NK-92 treated with Interleukin-12 subunit alpha and Interleukin-12 subunit beta, amount 100 ng/mL, for 24 hours (cell line): ENCODE measurements at regions not wholly inside any gene's neighbourhood (a gene's known extent, or its start where the extent isn't known, plus 50 kb on each side); places are given as distances from the start of the nearest gene placed in this dataset.
"Not testable (repeated sequence)": the region's sequence is repeated elsewhere in the genome, so short reads cannot be mapped to it uniquely, and the experiment has no call there.

Experiments
- DNase-seq: peaks from one replicate; lab custom pipeline; 2025; lab: John Stamatoyannopoulos, UW

DNA sequence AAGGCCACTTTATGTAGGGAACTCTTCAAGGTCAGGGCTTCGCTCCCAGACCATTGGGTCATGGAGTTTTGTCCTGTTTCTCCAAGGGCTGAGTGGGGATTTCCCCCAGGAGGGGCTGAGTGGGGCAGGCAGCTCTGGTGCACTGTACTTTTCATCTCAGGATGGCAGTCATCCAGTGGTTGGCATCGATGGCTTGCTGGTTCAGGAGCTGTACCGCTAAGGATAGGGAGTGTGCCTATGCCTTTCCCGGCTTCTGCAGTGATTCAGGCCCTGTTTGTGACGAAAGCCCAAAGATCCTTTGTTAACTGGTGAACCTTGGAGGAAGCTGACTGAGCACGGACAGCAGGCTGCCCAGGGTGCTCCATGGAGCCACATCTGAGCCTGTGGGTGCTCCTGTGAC is 100.1 kb upstream of the GADD45A start:
- no peak for DNase-seq

DNA sequence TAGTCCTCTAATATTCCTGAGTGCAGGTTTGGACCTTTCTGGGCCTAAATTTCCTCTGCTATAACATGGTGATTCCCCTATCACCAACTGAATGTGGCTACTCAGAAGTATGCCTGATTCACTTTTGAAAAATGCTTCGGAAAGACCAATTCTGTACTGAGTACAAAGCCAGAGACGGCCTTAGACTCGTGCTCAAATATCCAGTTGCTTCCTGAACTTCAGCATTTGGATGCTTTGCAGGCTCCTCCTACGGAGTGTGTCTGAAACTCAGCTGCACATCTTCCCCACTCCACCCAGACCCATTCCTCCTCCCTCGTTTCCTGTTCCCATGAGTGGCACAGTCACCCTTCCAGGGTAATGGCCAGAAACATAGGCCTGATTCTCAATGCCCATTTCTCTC is 98.4 kb upstream of the GADD45A start:
- DNase-seq, result no peak

DNA sequence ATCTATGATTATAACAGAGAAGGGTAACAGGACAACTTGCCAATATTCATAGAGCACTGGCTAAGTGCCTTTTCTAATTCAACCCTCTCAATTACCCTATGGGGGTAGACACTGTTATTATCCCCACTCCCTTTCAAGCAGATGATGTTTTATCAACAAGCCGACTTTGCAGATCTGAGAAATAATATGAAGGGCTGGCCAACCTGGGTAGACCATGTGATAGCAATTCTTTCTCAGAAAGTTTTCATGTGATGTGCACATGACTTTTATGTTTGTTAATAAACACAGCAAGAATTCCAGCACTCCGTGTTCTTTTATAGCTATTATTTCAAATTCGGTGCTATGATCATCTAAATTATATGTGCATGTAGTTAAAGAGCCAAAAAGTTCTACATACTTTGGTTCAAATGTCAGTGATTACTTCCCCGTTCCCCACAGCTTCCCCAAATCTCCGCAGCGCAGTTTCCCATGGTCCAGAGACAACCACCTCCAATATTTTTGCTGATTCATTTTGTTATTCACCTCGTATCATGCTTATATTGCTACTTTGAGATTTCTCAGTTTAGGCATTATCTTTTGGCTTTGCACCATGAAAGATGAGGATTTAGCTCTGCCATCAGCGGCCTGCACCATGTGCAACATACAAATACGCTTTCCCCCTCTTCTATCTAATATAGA is 96.7 kb upstream of the GADD45A start:
- DNase-seq, result no peak

DNA sequence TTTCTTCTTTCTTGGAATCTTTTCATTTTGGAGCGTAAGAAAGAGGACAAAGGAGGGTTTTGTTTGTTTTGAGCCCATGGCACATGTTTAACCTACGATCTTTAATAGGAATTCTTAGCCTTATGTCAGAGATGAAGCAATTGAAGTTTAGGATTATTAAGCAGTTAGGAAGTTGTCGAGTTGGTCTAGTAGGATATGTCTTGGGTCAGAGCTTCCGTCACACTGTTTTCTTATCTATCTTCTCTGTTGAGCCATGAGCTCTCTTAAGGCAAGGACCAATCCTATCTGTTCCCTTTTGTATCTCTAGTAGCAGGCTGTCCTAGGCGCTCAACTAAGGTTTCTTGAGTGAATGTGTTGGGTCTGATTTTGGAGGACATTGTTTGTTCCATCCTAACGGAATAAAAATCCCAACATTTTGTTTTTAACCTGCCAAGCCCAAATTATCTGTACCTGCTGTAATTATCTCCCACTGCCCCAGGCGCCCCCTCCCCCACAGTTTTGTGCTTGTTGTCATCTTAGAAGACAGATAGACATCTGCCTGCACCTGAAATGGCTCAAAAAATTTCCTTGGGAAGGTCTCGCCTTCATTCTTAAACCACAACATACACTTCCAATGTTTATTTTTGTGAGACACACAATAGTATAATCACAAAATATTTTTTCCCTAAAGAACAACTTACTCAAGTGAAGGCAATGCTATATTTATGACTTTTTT is 95.3 kb upstream of the GADD45A start:
- DNase-seq, result no peak

DNA sequence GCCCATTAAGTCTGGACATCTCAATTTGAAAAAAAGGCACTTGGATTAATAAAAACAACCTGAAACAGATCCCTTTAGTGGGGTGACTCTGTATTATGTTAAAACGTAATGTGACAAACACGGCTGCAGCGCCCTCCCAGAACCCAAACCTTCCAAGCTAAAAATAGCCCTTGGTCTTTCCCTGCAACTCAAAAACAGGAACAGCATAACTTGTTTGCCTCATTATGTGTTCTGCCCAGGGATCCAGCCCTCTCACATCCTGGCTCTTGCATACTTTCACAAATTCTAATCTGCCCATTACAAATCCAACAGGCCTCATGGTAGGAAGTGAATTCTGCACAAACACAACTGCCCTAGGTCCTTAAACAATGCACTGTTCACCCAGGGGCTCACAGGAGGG is 94.7 kb upstream of the GADD45A start:
- DNase-seq, result no peak

DNA sequence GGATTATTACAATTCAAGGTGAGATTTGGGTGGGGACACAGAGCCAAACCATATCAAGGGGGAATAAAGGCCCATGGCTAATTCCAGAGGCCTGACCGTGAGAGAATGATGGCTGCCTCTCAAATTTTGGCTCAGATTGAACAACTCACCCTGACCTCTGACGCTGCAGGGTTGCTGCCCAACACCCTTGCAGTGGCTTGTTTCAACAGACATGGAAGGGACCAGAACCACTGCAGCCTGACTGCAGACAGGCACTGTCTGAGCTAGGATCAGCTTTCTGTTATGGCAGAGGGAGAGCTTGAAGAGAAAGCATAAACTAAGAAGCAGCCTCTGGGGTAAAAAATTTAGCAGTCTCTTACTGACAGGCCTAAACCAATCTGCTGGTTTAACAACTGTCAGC is 90.2 kb upstream of the GADD45A start:
- DNase-seq, result no peak

DNA sequence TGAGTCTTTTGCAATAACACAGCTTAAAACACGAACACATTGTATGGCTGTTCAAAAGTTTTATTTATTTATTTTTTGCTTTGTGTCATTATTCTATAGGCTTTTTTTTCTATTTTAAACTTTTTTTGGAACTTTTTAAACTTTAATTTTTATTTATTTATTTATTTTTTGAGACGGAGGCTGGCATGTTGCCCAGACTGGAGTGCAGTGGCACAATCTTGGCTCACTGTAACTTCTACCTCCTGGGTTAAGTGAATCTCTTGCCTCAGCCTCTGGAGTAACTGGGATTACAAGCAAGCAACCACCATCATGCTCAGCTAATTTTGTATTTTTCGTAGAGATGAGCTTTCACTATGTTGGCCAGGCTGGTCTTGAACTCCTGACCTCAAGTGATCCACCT is 88.3 kb upstream of the GADD45A start:
- DNase-seq, result no peak

DNA sequence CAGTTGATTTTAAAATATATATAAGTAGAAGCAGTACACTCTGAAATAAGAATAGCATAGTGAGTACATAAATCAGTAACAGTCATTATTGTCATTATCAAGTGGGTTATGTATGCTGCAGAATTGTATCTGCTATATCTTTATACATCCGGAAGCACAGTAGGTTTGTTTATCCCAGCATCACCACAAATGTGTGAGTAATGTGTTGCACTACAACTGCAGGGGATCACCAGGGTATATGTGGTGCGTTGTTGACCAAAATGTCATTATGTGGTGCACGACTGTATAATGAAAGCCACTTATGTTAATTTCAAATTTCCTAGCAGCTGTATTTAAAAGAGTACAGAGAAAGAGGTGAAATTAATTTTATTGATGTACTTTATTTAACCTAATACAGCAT is 87.7 kb upstream of the GADD45A start:
- no peak for DNase-seq

DNA sequence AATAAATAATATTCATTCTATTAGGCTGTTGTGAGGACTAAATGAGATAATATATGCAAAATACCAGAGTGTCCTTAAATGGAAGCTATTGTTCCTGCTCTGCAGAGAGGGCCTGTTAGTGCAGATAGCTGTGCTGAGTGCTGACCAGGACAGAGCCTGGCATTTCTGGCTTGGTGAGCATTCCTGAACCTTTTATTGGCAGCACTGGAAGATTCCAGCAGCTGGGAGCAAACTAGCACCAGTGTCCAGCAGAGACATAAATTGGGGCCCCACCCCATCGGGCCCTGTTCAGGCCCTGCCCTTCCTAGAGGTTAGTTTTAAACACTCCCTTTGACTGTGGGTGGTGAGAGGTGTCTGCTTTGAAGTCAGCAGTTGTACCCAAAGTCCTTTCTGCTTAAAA is 85.9 kb upstream of the GADD45A start:
- no peak for DNase-seq

DNA sequence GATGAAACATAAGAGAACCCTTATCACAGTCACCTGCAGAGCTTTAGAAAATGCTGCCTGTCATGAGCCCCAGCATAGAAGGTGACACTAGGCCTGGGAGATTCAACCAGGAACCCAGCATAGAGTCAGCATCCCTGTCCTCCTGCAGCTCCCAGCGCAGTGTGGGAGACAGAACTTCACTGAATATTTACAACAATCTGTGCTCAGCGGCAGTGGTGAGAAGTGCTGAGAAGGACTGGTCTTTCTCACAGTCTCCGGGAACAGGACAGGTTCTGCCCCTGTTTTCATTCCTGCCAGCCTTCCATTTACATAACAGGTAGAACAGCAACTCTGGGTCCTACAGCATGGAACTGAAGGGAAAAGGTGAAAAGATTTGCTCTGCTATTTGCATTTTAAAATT is 83.5 kb upstream of the GADD45A start:
- no peak for DNase-seq

DNA sequence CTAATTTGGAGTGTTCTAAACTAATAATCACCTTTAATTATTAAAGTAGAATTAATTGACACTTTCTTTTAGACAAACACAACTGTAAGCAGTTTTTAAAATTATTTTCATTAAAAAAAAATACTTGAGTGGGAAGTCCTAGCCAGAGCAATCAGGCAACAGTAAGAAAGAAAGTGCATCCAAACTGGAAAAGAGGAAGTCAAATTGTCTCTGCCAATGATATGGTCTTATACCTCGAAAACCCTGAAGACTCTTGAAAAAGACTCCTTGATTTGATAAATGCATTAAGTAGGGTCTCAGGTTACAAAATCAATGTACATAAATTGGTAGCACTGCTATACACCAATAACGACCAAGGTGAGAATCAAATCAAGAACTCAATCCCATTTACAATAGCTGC is 83.0 kb upstream of the GADD45A start:
- no peak for DNase-seq

DNA sequence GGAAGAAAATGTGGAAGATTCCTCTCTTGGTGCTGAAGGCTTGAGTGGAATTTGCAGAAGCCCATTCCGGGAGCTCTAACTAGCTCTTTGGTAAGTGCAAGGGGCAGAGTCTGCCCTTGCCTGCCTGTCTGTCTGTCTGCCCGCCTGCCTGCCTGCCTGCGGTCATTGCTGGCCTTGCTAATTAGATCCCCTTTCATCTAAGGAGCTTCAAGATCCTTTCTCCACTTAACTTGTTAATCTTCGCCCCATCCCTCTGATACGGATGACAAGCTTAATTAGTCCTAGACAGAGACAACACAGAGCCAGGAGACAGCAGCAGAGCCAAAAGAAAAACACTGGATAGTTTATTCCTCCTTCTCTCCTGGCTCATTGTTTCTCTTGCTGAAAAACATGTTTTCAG is 80.2 kb upstream of the GADD45A start:
- no peak for DNase-seq

DNA sequence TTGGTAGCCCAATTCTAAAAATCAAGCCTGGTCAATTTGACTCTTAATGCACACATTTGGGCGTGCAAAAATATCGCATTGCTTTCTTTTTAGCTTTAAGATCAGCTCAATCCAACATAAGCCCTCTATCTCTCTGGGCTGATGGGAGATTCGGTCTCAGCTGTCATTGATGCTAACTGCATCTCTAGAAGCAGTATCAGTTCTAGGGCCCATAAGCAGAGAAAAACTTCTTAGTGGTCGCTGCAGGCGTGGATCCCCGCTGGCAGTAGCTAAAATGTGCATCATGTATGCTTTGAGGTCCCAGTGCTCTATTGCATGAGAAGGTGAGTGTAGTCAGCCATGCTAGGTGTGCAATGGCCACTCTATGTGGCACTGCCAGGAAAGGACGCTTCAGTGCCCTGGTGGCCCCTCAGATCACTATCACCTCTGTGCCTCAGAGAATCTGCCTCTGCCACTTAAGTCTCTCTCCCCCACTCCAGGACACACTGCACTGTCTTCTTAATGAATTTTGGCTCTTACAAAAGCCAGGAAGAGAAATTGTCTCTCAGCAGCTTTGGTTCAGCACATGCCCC is 79.7 kb upstream of the GADD45A start:
- no peak for DNase-seq

DNA sequence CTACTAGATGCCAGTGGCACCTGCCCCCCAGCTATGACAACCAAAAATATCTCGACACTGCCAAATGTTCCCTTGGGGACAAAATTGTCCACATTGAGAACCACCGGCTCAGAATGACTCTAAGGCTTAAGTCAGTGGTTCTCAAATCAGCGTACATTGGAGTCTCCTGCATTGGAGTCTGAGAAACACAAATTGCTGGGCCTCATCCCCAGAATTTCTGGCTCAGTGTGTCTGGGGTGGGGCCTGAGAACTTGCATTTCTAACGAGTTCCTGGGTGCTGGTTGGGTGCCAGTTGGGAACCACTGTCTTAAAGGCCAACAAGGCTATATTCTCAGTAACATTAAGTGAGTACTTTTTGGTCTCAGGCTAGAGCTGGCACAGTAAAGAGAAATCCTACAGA is 77.7 kb upstream of the GADD45A start:
- DNase-seq, result no peak

DNA sequence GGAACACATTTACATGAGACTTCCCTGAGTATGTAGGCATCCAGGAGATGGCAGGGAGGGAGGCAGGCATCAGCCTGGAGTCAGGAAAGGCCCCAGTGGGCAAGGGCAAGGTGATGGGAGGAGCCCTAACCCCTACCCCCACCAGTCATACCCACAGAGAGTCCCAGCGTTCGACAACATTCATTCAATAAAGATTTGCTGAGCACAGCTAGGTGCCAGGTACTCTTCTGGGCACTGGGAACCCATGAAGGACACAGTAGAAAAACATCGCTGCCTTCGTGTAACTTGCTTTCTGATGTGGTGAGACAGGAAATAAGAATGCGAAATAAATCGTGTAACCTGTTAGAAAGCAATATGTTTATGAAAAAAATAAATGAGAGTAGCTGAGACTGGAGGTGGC is 77.3 kb upstream of the GADD45A start:
- no peak for DNase-seq

DNA sequence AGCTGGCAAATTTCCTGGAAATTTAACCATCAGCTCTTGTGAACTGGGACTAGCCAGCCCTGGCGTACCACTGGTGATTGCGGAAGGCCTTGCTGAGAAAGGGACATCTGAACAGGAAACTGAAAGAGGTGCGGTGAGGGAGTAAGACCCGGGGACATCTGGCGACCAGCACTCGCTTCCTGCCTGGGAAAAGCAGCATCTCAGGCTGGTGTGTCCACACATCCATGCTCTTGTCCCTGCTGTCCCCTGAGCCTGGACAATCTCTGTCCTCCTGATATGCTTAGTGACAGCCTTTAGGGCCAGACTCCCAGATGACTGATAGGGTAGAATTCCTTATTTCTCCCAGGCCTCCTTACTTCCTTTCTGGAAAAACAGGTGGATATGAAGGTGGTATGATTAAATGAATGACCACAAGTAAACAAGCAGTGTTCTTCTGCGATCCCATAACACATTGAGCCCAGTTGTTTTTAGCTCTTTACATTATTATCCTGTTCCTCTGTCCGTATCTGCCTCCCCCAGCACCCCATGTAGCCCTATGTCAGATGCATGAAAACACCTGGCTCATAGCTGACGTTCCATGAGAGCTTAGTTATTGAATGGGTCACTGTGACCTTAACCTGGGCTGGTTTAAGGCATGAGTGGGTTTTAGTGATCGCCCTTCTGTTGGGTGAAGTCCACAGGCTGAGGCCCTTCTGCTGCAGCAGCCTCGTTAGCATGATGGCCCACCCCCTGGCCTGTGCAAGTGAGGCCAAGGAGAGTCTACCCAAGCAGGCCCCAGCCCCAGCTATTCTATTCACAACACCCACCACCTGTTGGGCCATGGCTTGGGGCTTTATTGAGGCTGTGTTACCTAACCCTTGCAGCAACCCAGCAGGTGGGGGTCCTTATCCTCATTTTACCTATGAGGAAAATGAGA is 76.1 kb upstream of the GADD45A start:
- DNase-seq, result no peak

DNA sequence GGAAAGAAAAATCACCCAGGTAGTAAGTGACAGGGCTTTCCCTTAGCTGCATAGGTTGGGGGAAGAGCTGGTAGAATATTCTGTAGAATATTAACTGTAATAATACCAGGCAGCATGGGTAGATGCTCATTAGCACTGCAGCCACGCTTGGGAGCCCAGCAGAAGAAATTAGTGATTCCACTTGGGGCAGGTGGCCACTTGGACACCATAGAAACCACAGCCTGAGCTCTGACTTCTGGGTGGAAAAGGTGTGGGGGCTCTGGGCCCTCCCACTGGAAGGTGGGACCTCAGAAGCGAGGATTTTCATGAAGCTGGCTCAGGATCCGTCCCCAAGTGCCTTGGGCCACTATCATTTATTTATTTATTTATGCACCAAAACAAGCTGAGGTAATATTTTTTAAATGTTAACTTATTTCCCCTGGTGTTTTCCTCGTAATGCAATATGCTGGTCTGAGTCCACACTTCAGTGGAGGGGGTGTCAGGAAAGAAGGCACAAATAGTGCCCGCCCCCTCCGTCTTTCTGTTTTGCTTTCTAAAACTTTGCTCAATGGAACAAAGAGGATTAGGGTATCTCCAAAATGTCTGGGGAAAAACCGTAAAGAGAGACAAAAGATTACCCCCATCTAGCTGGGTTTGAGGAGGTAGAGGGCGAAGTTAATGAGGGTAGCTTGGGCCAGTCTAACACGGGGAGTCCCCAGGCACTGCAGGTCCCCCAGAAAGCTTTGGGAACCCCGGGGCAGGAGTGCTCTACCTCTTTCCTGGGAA is 75.2 kb upstream of the GADD45A start:
- no peak for DNase-seq

DNA sequence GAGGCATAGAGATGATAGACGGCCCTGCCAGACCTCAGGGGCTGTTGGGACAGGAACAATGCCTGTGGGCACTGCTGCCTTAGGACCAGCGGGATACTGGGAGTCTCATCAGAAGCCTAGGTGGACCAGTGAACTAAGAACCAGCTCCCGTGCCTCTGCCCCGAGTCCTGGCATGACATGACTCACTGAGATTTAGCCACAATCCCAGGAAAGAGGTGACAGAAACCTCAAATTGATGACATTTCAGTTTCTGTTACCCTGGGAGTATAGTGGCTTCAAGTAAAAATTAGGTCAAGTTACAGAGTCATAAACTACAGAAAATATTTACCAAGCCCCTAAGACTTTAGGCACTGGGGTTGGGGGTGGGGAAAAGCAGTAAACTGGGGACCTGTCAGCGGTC is 74.6 kb upstream of the GADD45A start:
- no peak for DNase-seq

DNA sequence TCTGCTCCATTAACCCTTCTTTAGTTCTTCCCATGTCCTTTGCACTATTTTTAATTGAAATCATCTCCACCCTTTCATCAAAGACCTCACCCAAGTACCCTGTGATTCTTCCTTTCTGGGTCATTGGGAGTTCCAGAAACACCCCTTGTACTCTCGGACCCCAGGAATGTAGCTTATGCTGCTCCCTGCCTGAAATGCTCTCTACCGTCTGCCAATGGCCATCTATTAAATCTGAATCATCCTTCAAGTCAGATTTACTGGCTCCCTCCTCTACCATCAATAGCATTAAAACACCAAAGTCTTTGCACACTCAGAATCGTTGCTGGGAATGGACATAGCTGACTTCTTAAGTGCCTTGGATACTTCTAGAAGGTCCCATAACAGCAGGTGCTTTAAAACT is 73.2 kb upstream of the GADD45A start:
- no peak for DNase-seq

DNA sequence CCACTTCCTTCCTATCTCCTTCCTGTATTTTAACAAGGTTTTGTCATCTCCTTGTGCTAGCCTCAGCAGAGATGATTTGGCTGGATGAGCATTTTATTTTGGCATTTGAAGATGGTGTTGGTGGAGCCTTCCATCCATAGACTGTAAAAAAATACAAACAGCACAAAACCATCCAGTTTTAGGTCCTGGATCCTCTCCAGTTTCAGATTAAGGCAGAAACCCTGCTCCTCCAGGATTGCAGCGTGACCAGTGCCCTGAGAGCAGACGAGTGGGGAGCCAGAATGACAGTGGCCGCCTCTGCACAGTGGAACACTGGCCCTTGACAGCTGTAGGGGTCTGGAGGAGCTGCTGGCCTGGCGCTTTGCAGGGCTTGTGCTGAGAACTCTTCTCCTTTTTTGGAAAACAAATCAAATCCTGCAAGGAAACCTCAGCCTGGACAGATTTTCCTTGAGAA is 72.2 kb upstream of the GADD45A start:
- no peak for DNase-seq

DNA sequence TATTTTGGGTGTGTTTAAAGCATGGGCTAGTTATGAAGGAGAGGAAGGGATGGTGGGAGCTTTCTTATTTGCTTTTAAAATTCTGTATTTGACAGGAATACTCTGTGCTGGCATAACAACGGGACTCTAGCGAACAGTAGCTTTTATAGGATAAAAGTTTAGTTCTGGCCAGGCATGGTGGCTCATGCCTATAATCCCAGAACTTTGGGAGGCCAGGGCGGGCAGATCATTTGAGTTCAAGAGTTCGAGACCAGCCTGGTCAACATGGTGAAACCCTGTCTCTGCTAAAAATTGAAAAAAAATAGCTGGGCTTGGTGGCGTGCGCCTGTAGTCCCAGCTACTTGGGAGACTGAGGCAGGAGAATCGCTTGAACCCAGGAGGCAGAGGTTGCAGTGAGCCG is 71.5 kb upstream of the GADD45A start:
- DNase-seq, result not testable (repeated sequence)

DNA sequence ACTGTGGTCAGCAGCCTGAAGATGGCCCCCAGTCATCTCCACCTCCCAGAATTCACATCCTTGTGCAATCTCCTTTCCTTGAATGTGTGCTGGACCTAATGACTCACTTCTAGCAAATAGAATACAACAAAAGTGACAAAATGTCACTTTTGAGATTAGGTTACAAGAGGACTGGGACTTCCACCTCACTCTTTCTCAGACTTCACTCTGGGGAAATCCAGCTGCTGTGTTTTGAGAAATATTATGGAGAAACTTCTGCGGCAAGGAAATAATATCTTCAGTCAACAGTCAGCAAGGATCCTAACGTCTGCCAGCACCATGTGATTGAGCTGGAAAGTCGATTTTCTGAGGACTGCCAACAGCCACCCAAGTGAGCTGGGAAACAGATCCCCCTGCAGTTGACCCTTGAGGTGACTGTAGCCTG is 70.5 kb upstream of the GADD45A start:
- peak; percentile 5 for DNase-seq
